ENCODE measurements at regions not wholly inside any gene's neighbourhood (a gene's known extent, or its start where the extent isn't known, plus 50 kb on each side); places are given as distances from the start of the nearest gene placed in this dataset.
"Not testable (repeated sequence)": the region's sequence is repeated elsewhere in the genome, so short reads cannot be mapped to it uniquely, and the experiment has no call there.

- DNase-seq (ENCODE audit: low spot score in 2 of 2), result no peak
- H3K27me3 ChIP-seq (ENCODE audit: low read depth), result no peaks in the 10 kb centered on the region
- H3K4me1 ChIP-seq, result no peaks in the 10 kb centered on the region
- H3K9me3 ChIP-seq, result peaks cover 3% of the 10 kb centered on the region
- H3K36me3 ChIP-seq (replicated peaks), result no peaks in the 10 kb centered on the region
- in situ Hi-C loops (cut with MboI; ENCODE audit: low sequenced_read_pairs), result no loop called here
- H3K4me3 ChIP-seq, result no peak overlapping the region
Measured at GRCh38 chr6:11384531-11385309, 152.3 kb upstream of the NEDD9 start.

- no peaks in the 10 kb centered on the region for H3K27me3 ChIP-seq (ENCODE audit: low read depth)
- no peak for DNase-seq (ENCODE audit: low spot score in 2 of 2)
- H3K36me3 ChIP-seq (replicated peaks), result no peaks in the 10 kb centered on the region
- in situ Hi-C loops (cut with MboI; ENCODE audit: low sequenced_read_pairs), result no loop called here
- H3K9me3 ChIP-seq, result no peaks in the 10 kb centered on the region; the same call in 1 of the 2 replicates
- H3K4me3 ChIP-seq, result no peak overlapping the region
- H3K4me1 ChIP-seq, result no peaks in the 10 kb centered on the region
Measured at GRCh38 chr6:11381801-11382513, 149.5 kb upstream of the NEDD9 start.

GRCh38 chr6:11380969-11381744 is 148.7 kb upstream of the NEDD9 start:
- Histone ChIP-seq H3K9me3 (no peaks in the 10 kb centered on the region; the same call in 1 of the 2 replicates), H3K36me3 (replicated peaks) (no peaks in the 10 kb centered on the region), H3K4me1 (no peaks in the 10 kb centered on the region), H3K4me3 (no peak overlapping the region), H3K27me3 (ENCODE audit: low read depth) (no peaks in the 10 kb centered on the region)
- no peak for DNase-seq (ENCODE audit: low spot score in 2 of 2)
- in situ Hi-C loops (cut with MboI; ENCODE audit: low sequenced_read_pairs), result no loop called here

- H3K4me1 ChIP-seq, result no peaks in the 10 kb centered on the region
- H3K27me3 ChIP-seq (ENCODE audit: low read depth), result no peaks in the 10 kb centered on the region
- no peak overlapping the region for H3K4me3 ChIP-seq
- in situ Hi-C loops (cut with MboI; ENCODE audit: low sequenced_read_pairs), result no loop called here
- H3K36me3 ChIP-seq (replicated peaks), result no peaks in the 10 kb centered on the region
- H3K9me3 ChIP-seq, result no peaks in the 10 kb centered on the region; the same call in 1 of the 2 replicates
- DNase-seq (ENCODE audit: low spot score in 2 of 2), result no peak
Measured at GRCh38 chr6:11380549-11380948, 148.1 kb upstream of the NEDD9 start.

- Histone ChIP-seq H3K9me3 (no peaks in the 10 kb centered on the region; the same call in 1 of the 2 replicates), H3K4me3 (no peak overlapping the region), H3K4me1 (no peaks in the 10 kb centered on the region), H3K36me3 (replicated peaks) (no peaks in the 10 kb centered on the region), H3K27me3 (ENCODE audit: low read depth) (no peaks in the 10 kb centered on the region)
- in situ Hi-C loops (cut with MboI; ENCODE audit: low sequenced_read_pairs), result no loop called here
- DNase-seq (ENCODE audit: low spot score in 2 of 2), result no peak
Measured at GRCh38 chr6:11379805-11380204, 147.3 kb upstream of the NEDD9 start.

DNA sequence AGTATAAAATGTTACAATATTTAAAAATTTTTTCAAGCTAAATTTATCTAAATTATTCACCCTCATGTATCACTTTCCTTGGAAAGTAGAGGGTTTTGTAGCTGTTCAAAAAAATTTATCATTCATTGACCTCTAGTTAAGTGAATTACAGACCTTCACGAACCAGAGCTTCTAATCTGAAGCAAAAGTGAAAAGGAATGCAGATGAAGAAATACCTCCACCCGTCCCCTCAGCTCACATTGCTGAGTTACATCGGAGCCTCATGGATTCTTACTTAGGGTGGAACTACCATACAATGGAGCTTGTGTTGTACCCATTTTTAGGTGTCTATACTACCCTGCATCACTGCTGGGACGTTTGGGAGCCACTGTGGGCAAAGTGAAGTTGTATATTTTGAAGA is 146.2 kb upstream of the NEDD9 start:
- H3K4me3 ChIP-seq, result no peak overlapping the region

GRCh38 chr6:11374036-11375010 is 141.9 kb upstream of the NEDD9 start:
- Histone ChIP-seq H3K4me3 (no peak overlapping the region), H3K27me3 (ENCODE audit: low read depth) (no peaks in the 10 kb centered on the region), H3K9me3 (no peaks in the 10 kb centered on the region; the same call in none of the 2 replicates), H3K36me3 (replicated peaks) (no peaks in the 10 kb centered on the region), H3K4me1 (no peaks in the 10 kb centered on the region)
- in situ Hi-C loops (cut with MboI; ENCODE audit: low sequenced_read_pairs), result no loop called here
- no peak for DNase-seq (ENCODE audit: low spot score in 2 of 2)

More for the DNA sequence above, 146.2 kb upstream of the NEDD9 start:
- Histone ChIP-seq H3K27me3 (ENCODE audit: low read depth) (no peaks in the 10 kb centered on the region), H3K4me1 (no peaks in the 10 kb centered on the region), H3K9me3 (no peaks in the 10 kb centered on the region; the same call in none of the 2 replicates), H3K36me3 (replicated peaks) (no peaks in the 10 kb centered on the region)
- in situ Hi-C loops (cut with MboI; ENCODE audit: low sequenced_read_pairs), result no loop called here
- no peak for DNase-seq (ENCODE audit: low spot score in 2 of 2)

DNA sequence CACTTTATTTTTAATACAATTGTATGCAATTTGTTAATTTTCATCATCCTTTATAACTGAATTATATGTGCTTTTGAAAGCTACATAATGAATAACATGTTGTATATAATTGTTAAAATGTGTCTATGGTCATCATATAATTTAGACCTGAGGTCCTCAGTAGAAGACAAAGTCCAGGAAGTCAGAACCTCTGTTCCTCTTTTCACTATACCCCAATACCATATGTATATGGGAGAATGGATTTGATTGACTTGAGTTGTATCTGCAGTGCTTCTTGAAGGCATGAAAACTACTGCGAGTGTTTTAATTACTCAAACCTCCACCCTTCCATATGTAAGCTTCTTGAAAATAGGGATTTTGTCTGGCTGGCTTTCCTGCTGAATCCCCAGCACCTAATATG is 140.7 kb upstream of the NEDD9 start:
- Histone ChIP-seq H3K36me3 (replicated peaks) (no peaks in the 10 kb centered on the region), H3K4me3 (no peak overlapping the region), H3K9me3 (no peaks in the 10 kb centered on the region; the same call in 1 of the 2 replicates), H3K4me1 (no peaks in the 10 kb centered on the region), H3K27me3 (ENCODE audit: low read depth) (no peaks in the 10 kb centered on the region)
- in situ Hi-C loops (cut with MboI; ENCODE audit: low sequenced_read_pairs), result no loop called here
- DNase-seq (ENCODE audit: low spot score in 2 of 2), result no peak

DNA sequence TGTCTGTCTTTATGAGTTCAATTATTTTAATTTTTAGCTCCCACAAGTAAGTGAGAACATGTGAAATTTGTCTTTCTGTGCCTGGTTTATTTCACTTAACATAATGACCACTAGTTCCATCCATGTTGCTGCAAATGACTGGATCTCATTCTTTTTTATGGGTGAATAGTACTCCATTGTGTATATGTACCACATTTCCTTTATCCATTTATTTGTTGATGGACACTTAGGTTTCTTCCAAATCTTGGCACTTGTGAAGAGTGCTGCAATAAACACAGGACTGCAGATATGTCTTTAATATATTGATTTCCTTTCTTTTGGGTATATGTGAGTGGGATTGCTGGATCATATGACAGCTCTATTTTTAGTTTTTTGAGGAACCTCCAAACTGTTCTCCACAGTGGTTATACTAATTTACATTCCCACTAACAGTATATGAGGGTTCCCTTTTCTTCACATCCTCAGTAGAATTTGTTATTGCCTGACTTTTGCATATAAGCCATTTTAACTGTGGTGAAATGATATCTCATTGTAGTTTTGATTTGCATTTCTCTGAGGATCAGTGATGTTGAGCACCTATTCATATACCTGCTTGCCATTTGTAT is 139.8 kb upstream of the NEDD9 start:
- H3K4me1 ChIP-seq; in situ Hi-C loops (cut with MboI; ENCODE audit: low sequenced_read_pairs): not testable (repeated sequence)

DNA sequence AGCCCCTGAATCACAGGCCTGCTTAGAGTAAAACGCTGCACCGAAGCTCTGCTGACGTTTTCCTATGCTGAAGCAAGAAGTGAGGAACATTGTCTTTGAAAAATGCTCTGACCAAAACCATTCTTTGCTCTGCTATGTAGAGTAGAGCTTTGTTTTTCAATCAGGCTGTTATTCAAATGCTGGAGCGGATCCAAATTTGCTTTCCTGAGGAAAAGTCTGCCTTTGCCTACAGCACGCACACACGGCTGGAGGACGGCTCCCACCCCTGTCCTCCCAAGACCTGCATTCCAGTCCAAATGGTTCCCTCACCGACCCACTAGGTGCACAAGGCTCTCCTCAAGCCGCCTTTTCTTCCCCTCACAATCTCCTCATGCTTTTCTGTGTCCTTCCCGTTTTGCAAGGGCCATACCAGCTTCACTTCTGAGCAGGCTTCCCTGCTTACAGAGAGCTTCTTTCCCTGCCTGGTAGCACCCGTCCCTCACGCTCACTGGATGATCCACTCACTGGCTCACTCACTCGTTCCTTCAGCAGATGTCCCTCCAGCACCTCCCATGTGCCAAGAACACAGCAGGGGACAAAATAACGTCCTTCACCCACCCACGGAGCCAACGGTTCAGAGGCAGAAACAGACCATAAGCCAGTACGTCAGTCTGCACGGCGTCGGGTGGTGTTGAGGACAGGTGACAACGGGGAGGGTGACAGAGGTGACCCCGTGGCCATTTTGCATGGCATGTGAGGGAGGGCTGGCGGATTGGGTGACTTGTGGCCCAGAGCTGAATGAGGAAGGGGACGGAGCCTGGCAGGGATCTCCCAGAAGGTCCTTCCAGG is 137.9 kb upstream of the NEDD9 start:
- no peaks in the 10 kb centered on the region for H3K27me3 ChIP-seq (ENCODE audit: low read depth)
- no peak for DNase-seq (ENCODE audit: low spot score in 2 of 2)
- H3K4me1 ChIP-seq, result peaks cover 3% of the 10 kb centered on the region; the same call in 1 of the 2 replicates
- no peak overlapping the region for H3K4me3 ChIP-seq
- no peaks in the 10 kb centered on the region for H3K36me3 ChIP-seq (replicated peaks)
- in situ Hi-C loops (cut with MboI; ENCODE audit: low sequenced_read_pairs), result no loop called here
- H3K9me3 ChIP-seq, result no peaks in the 10 kb centered on the region; the same call in 1 of the 2 replicates

More for the DNA sequence above, 139.8 kb upstream of the NEDD9 start:
- H3K27me3 ChIP-seq (ENCODE audit: low read depth); H3K4me3 ChIP-seq; DNase-seq (ENCODE audit: low spot score in 2 of 2); H3K9me3 ChIP-seq; H3K36me3 ChIP-seq (replicated peaks): not testable (repeated sequence)

GRCh38 chr6:11368760-11369159 is 136.3 kb upstream of the NEDD9 start:
- H3K36me3 ChIP-seq (replicated peaks), result no peaks in the 10 kb centered on the region
- in situ Hi-C loops (cut with MboI; ENCODE audit: low sequenced_read_pairs), result no loop called here
- DNase-seq (ENCODE audit: low spot score in 2 of 2), result no peak
- H3K9me3 ChIP-seq, result no peaks in the 10 kb centered on the region
- no peaks in the 10 kb centered on the region for H3K27me3 ChIP-seq (ENCODE audit: low read depth)
- H3K4me1 ChIP-seq, result peaks cover 3% of the 10 kb centered on the region; the same call in 1 of the 2 replicates
- no peak overlapping the region for H3K4me3 ChIP-seq

DNA sequence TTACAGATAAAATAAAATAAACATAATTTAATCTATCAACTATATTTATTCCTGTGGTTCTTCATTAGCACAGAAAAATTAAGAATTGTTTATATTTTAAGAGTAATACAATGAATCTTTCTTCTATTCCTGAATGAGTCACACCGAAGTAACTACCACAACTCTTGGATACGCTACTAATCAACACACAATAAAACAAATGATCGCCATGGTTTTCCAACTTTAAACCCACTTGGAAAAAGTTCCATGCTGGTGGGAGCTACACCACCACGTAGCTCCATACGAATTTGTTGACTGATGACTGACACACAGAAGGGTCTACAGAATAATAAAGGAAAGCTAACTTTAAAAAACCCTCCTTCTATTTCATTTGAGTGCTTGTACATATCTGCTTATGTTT is 135.8 kb upstream of the NEDD9 start:
- Histone ChIP-seq H3K4me3 (no peak overlapping the region), H3K4me1 (peaks cover 3% of the 10 kb centered on the region; the same call in 1 of the 2 replicates), H3K9me3 (no peaks in the 10 kb centered on the region), H3K27me3 (ENCODE audit: low read depth) (no peaks in the 10 kb centered on the region), H3K36me3 (replicated peaks) (no peaks in the 10 kb centered on the region)
- no peak for DNase-seq (ENCODE audit: low spot score in 2 of 2)
- in situ Hi-C loops (cut with MboI; ENCODE audit: low sequenced_read_pairs), result no loop called here

All from HAP-1 (cell line).